GM23338 (cell line): ENCODE measurements at regions not wholly inside any gene's neighbourhood (a gene's known extent, or its start where the extent isn't known, plus 50 kb on each side); places are given as distances from the start of the nearest gene placed in this dataset.

ENCODE experiments used
- ATAC-seq: fragments of 200-7000 bp; cut with Tn5 transposase; 3 replicates; pipeline ENCODE4 v1.9.1; 2020
- DNase-seq: peaks from one replicate; pipeline ENCODE4 v3.0.0-alpha.2; 2015; ENCODE audit warnings: low spot score
- H2AFZ ChIP-seq: fragments of 200-600 bp; sonication (generic); 2 replicates; pipeline ENCODE4 v1.8.0; 2016; ENCODE audit warnings: antibody characterized with exemption, mild to moderate bottlenecking, moderate library complexity
- H3F3A ChIP-seq: fragments of 200-600 bp; sonication (generic); replicated peaks from 2 replicates; pipeline ENCODE4 v1.8.0; 2017; ENCODE audit warnings: antibody characterized with exemption, mixed run types, low read depth
- H3K27ac ChIP-seq: fragments of 200-600 bp; sonication (generic); 2 replicates; pipeline ENCODE4 v1.6.1; 2016; ENCODE audit warnings: low read depth
- H3K27me3 ChIP-seq: fragments of 200-600 bp; sonication (generic); 2 replicates; pipeline ENCODE4 v1.8.0; 2016; ENCODE audit warnings: mild to moderate bottlenecking, mixed run types, moderate library complexity; ENCODE audit not compliant: insufficient read depth
- H3K36me3 ChIP-seq: fragments of 200-600 bp; sonication (generic); 2 replicates; pipeline ENCODE4 v1.8.0; 2016; ENCODE audit warnings: mild to moderate bottlenecking; ENCODE audit not compliant: insufficient read depth
- H3K4me1 ChIP-seq: fragments of 200-600 bp; sonication (generic); 2 replicates; pipeline ENCODE4 v1.8.0; 2016; ENCODE audit warnings: mild to moderate bottlenecking, moderate library complexity; ENCODE audit not compliant: insufficient read depth
- H3K4me2 ChIP-seq: fragments of 200-600 bp; sonication (generic); 2 replicates; pipeline ENCODE4 v1.7.1; 2017; ENCODE audit warnings: mixed run types
- H3K4me3 ChIP-seq: fragments of 200-600 bp; sonication (generic); 2 replicates; pipeline ENCODE4 v1.6.1; 2016; ENCODE audit warnings: mixed run types
- H3K79me2 ChIP-seq: fragments of 200-600 bp; sonication (generic); replicated peaks from 2 replicates; pipeline ENCODE4 v1.8.0; 2017; ENCODE audit warnings: mild to moderate bottlenecking; ENCODE audit not compliant: insufficient read depth
- H3K9me2 ChIP-seq: fragments of 200-600 bp; sonication (generic); 2 replicates; pipeline ENCODE4 v1.8.0; 2017; ENCODE audit not compliant: insufficient read depth
- H4K20me1 ChIP-seq: fragments of 200-600 bp; sonication (generic); replicated peaks from 2 replicates; pipeline ENCODE4 v1.8.0; 2017; ENCODE audit warnings: mild to moderate bottlenecking; ENCODE audit not compliant: insufficient read depth
- H3K27ac Mint-ChIP-seq: 2 replicates; pipeline ENCODE4 v1.8.0; 2020; ENCODE audit warnings: inconsistent platforms, mild to moderate bottlenecking, moderate library complexity, mixed read lengths
- H3K27me3 Mint-ChIP-seq: 3 replicates; pipeline ENCODE4 v1.8.0; 2022; ENCODE audit warnings: low read depth, mild to moderate bottlenecking, moderate library complexity, mixed read lengths, inconsistent platforms; ENCODE audit not compliant: insufficient read depth, poor library complexity
- H3K36me3 Mint-ChIP-seq: 3 replicates; pipeline ENCODE4 v1.8.0; 2021; ENCODE audit warnings: low read depth, mild to moderate bottlenecking, inconsistent platforms, moderate library complexity, mixed read lengths
- H3K4me1 Mint-ChIP-seq: 3 replicates; pipeline ENCODE4 v1.8.0; 2020; ENCODE audit warnings: mild to moderate bottlenecking, inconsistent platforms, mixed read lengths
- H3K4me3 Mint-ChIP-seq: 3 replicates; pipeline ENCODE4 v1.8.0; 2021; ENCODE audit warnings: moderate library complexity, mild to moderate bottlenecking, inconsistent platforms, mixed read lengths
- H3K9me3 Mint-ChIP-seq: 3 replicates; pipeline ENCODE4 v1.8.0; 2020; ENCODE audit warnings: moderate library complexity, mild to moderate bottlenecking, inconsistent platforms, mixed read lengths
- CREB1 ChIP-seq: fragments of 250-450 bp; sonication (Bioruptor Pico); IDR thresholded peaks from 2 replicates; pipeline ENCODE4 v1.5.0; 2020; ENCODE audit warnings: low read depth, mild to moderate bottlenecking, moderate library complexity
- CTCF ChIP-seq, 2 experiments: fragments of 200-600 bp in 1 of 2; sonication (generic) in 1 of 2; conservative IDR thresholded peaks; 2 replicates each; pipeline versions ENCODE4 v1.5.1 to v1.6.1; 2016 to 2017; ENCODE audit warnings: antibody characterized with exemption in 2 of 2, low read depth in 2 of 2, mild to moderate bottlenecking in 2 of 2, moderate library complexity in 1 of 2
- ETS1 ChIP-seq: IDR thresholded peaks from 2 replicates; pipeline ENCODE4 v1.6.1; 2016; ENCODE audit warnings: antibody characterized with exemption
- EZH2 ChIP-seq: fragments of 200-600 bp; sonication (generic); IDR thresholded peaks from one replicate; pipeline ENCODE4 v1.8.0; 2017; ENCODE audit warnings: antibody characterized with exemption, mild to moderate bottlenecking, low read depth; ENCODE audit not compliant: unreplicated experiment
- EZH2phosphoT487 ChIP-seq: fragments of 200-600 bp; sonication (generic); IDR thresholded peaks from one replicate; pipeline ENCODE4 v1.8.1; 2018; ENCODE audit warnings: antibody characterized with exemption; ENCODE audit not compliant: unreplicated experiment
- JUNB ChIP-seq: IDR thresholded peaks from one replicate; pipeline ENCODE4 v1.6.1; 2016; ENCODE audit warnings: antibody characterized with exemption; ENCODE audit not compliant: unreplicated experiment
- NANOG ChIP-seq: IDR thresholded peaks from 2 replicates; pipeline ENCODE4 v1.6.1; 2016; ENCODE audit warnings: antibody characterized with exemption, borderline replicate concordance
- POLR2AphosphoS5 ChIP-seq: IDR thresholded peaks from 2 replicates; pipeline ENCODE4 v1.6.1; 2016; ENCODE audit warnings: antibody characterized with exemption, low read depth
- REST ChIP-seq: IDR thresholded peaks from one replicate; pipeline ENCODE4 v1.6.1; 2018; ENCODE audit warnings: antibody characterized with exemption; ENCODE audit not compliant: unreplicated experiment
- STAT1 ChIP-seq: IDR thresholded peaks from one replicate; pipeline ENCODE4 v1.6.1; 2016; ENCODE audit warnings: antibody characterized with exemption; ENCODE audit not compliant: unreplicated experiment
- ZNF331 ChIP-seq: fragments of 250-450 bp; sonication (Bioruptor Pico); IDR thresholded peaks from 2 replicates; pipeline ENCODE4 v1.5.0; 2020; ENCODE audit warnings: low read depth, mild to moderate bottlenecking, moderate library complexity

GRCh38 chr4:187118166-187118565 is 394.5 kb upstream of the FAT1 start:
- Mint-ChIP-seq H3K9me3 (no peaks in the 10 kb centered on the region), H3K4me3 (no peak overlapping the region), H3K27me3 (no peaks in the 10 kb centered on the region), H3K27ac (no peak overlapping the region), H3K36me3 (no peaks in the 10 kb centered on the region), H3K4me1 (no peaks in the 10 kb centered on the region)
- H3K36me3 ChIP-seq: no peaks in the 10 kb centered on the region
- no peaks in the 10 kb centered on the region for H3K27me3 ChIP-seq
- no peak for TF ChIP-seq JUNB
- TF ChIP-seq NANOG: no peak
- TF ChIP-seq REST: no peak
- TF ChIP-seq EZH2: no peak
- TF ChIP-seq ZNF331 (CRISPR knock-in tag): no peak
- TF ChIP-seq EZH2phosphoT487: no peak
- no peak for TF ChIP-seq POLR2AphosphoS5
- TF ChIP-seq STAT1: no peak
- TF ChIP-seq CTCF (conservative IDR thresholded peaks at IDR 0.05; ENCODE audit: low read depth in 2 of 2): no peak
- H4K20me1 ChIP-seq: no peaks in the 10 kb centered on the region
- no peaks in the 10 kb centered on the region for H3K79me2 ChIP-seq
- no peaks in the 10 kb centered on the region for H3F3A ChIP-seq
- DNase-seq: no peak
- H3K4me2 ChIP-seq: no peak overlapping the region
- H3K4me1 ChIP-seq: no peaks in the 10 kb centered on the region
- no peak overlapping the region for H3K27ac ChIP-seq
- no peak for ATAC-seq
- H3K4me3 ChIP-seq: no peak overlapping the region
- H2AFZ ChIP-seq: no peak overlapping the region
- H3K9me2 ChIP-seq: peaks cover 8% of the 10 kb centered on the region; the same call in 1 of the 2 replicates

GRCh38 chr4:187118602-187119120 is 395.0 kb upstream of the FAT1 start:
- H3K4me3 ChIP-seq: no peak overlapping the region
- H3K27me3 ChIP-seq: no peaks in the 10 kb centered on the region
- H3F3A ChIP-seq: no peaks in the 10 kb centered on the region
- H3K9me3 Mint-ChIP-seq: no peaks in the 10 kb centered on the region
- no peak for ATAC-seq
- no peak overlapping the region for H2AFZ ChIP-seq
- no peak for DNase-seq
- no peak overlapping the region for H3K27ac Mint-ChIP-seq
- no peaks in the 10 kb centered on the region for H3K27me3 Mint-ChIP-seq
- H3K36me3 Mint-ChIP-seq: no peaks in the 10 kb centered on the region
- H3K27ac ChIP-seq: no peak overlapping the region
- H4K20me1 ChIP-seq: no peaks in the 10 kb centered on the region
- H3K79me2 ChIP-seq: no peaks in the 10 kb centered on the region
- H3K4me1 Mint-ChIP-seq: no peaks in the 10 kb centered on the region
- H3K4me2 ChIP-seq: no peak overlapping the region
- no peaks in the 10 kb centered on the region for H3K4me1 ChIP-seq
- H3K36me3 ChIP-seq: no peaks in the 10 kb centered on the region
- no peak overlapping the region for H3K4me3 Mint-ChIP-seq
- peaks cover 8% of the 10 kb centered on the region; the same call in 1 of the 2 replicates for H3K9me2 ChIP-seq
- no peak for TF ChIP-seq STAT1
- no peak for TF ChIP-seq CREB1 (CRISPR knock-in tag)
- no peak for TF ChIP-seq JUNB
- no peak for TF ChIP-seq ETS1
- no peak for TF ChIP-seq REST
- TF ChIP-seq EZH2: no peak
- TF ChIP-seq EZH2phosphoT487: no peak
